PC-9 (cell line): ENCODE measurements at regions not wholly inside any gene's neighbourhood (a gene's known extent, or its start where the extent isn't known, plus 50 kb on each side); places are given as distances from the start of the nearest gene placed in this dataset.

Experiments
- EZH2 ChIP-seq: fragments of 200-600 bp; sonication (generic); IDR thresholded peaks from 2 replicates; pipeline ENCODE4 v1.8.0; 2017; ENCODE audit warnings: antibody characterized with exemption, low read depth
- TF ChIP-seq, protein P1 (sequence below): fragments of 200-600 bp; sonication (generic); conservative IDR thresholded peaks from 2 replicates; pipeline ENCODE4 v1.6.1; 2017; ENCODE audit warnings: mixed run types, antibody characterized with exemption, mild to moderate bottlenecking, moderate library complexity

DNA sequence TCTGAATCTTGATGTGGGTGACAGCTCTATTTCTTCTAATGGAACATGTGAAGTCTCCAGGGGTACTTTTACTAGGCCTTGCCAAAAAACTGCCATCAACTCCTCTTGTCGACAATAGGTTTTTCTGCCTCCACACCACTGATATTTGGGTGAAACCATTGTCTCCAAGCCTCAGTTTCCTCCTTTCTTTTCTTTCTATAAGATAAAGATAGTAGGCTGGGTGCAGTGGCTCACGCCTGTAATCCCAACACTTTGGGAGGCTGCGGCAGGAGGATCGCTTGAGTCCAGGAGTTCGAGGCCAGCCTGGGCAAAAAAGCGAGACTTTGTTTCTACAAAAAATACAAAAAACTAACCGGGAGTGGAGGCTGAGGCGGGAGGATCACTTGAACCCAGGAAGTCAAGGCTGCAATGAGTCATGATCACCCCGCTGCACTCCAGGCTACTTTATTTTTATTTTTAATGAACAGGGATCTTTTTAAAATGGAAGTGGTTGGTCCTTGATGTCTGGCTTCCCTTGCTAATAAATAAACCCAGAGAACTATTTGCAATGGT is 159.9 kb upstream of the TNFAIP3 start:
- TF ChIP-seq, protein P1, sequence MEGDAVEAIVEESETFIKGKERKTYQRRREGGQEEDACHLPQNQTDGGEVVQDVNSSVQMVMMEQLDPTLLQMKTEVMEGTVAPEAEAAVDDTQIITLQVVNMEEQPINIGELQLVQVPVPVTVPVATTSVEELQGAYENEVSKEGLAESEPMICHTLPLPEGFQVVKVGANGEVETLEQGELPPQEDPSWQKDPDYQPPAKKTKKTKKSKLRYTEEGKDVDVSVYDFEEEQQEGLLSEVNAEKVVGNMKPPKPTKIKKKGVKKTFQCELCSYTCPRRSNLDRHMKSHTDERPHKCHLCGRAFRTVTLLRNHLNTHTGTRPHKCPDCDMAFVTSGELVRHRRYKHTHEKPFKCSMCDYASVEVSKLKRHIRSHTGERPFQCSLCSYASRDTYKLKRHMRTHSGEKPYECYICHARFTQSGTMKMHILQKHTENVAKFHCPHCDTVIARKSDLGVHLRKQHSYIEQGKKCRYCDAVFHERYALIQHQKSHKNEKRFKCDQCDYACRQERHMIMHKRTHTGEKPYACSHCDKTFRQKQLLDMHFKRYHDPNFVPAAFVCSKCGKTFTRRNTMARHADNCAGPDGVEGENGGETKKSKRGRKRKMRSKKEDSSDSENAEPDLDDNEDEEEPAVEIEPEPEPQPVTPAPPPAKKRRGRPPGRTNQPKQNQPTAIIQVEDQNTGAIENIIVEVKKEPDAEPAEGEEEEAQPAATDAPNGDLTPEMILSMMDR: no peak
- no peak for TF ChIP-seq EZH2
